GM12891 (cell line): ENCODE measurements at regions not wholly inside any gene's neighbourhood (a gene's known extent, or its start where the extent isn't known, plus 50 kb on each side); places are given as distances from the start of the nearest gene placed in this dataset.

Source experiments
- PAX5 ChIP-seq: IDR thresholded peaks from 2 replicates; pipeline ENCODE4 v1.6.1; 2011; ENCODE audit warnings: low read length, moderate library complexity, mild to moderate bottlenecking; ENCODE audit not compliant: insufficient read depth, severe bottlenecking
- POLR2A ChIP-seq: IDR thresholded peaks from 2 replicates; pipeline ENCODE4 v1.6.1; 2011; ENCODE audit warnings: low read depth, low read length, control low read depth
- POLR2AphosphoS5 ChIP-seq: IDR thresholded peaks from 2 replicates; pipeline ENCODE4 v1.6.1; 2011; ENCODE audit warnings: low read depth, low read length, control low read depth
- POU2F2 ChIP-seq: IDR thresholded peaks from 2 replicates; pipeline ENCODE4 v1.6.1; 2011; ENCODE audit warnings: low read depth, mild to moderate bottlenecking, control low read depth, low read length, moderate library complexity
- SPI1 ChIP-seq: IDR thresholded peaks from 2 replicates; pipeline ENCODE4 v1.6.1; 2011; ENCODE audit warnings: low read depth, low read length, control low read depth
- TAF1 ChIP-seq: IDR thresholded peaks from 2 replicates; pipeline ENCODE4 v1.6.1; 2011; ENCODE audit warnings: low read depth, low read length, control low read depth

GRCh38 chr15:31162721-31163510 is 61.4 kb upstream of the TRPM1 start:
- no peak for TF ChIP-seq TAF1
- no peak for TF ChIP-seq POLR2A
- TF ChIP-seq POU2F2 = no peak
- TF ChIP-seq POLR2AphosphoS5 = no peak
- TF ChIP-seq PAX5 = no peak
- TF ChIP-seq SPI1 = no peak
